NCI-H1092 (cell line): ENCODE measurements at regions not wholly inside any gene's neighbourhood (a gene's known extent, or its start where the extent isn't known, plus 50 kb on each side); places are given as distances from the start of the nearest gene placed in this dataset.
A peak's percentile ranks its signal among the peaks of the same experiment; 100 is the strongest.

Experiments
- DNase-seq: peaks from one replicate; lab custom pipeline; 2025; lab: John Stamatoyannopoulos, UW

- no peak for DNase-seq
These were observed 110.5 kb upstream of the FTMT start for GRCh38 chr5:121741156-121741555.

DNA sequence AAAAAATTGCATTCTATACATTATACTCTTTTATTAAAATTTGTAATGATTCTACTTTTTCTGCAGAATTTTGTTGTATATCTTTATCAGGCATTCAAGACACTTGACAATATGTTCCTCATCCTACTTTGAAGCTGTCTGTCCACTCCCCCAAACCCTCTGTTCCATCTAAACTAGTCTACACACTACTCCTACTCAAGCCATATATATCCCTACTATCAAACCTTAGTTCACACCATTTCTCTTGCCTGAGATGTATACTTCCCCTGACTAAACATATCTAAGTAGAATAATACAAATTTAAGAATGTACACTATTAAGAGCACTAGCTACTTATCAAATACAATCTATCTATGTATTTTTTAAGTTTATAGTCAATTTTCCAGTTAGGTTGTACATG lies 107.1 kb upstream of the FTMT start:
- DNase-seq: no peak

GRCh38 chr5:121745407-121745806 lies 106.3 kb upstream of the FTMT start:
- DNase-seq: no peak

DNA sequence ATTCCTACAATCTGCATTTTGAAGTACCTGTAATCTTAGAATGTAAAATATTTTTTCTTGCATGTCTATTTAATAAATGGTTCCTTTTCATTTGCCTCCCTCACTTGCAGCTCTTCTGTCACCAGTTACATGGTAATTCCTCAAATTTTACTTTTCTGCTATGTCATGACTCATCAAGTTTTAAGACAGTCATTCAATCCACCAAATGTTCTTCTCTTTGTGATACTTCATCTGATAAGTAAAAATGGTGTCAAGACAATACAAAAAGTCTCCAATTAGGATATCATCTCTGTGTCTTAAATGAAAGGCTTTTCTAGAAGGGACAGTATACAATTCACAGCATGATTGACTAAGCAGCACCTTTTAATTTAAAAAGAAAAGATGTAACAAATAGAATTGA lies 104.9 kb upstream of the FTMT start:
- DNase-seq: no peak

- DNase-seq: peak; percentile 8
These were observed 103.0 kb upstream of the FTMT start for GRCh38 chr5:121748686-121749085.

GRCh38 chr5:121752149-121752548 lies 99.5 kb upstream of the FTMT start:
- DNase-seq: no peak

GRCh38 chr5:121755266-121755665 lies 96.4 kb upstream of the FTMT start:
- DNase-seq: no peak

GRCh38 chr5:121757753-121758152 lies 93.9 kb upstream of the FTMT start:
- DNase-seq: no peak

DNA sequence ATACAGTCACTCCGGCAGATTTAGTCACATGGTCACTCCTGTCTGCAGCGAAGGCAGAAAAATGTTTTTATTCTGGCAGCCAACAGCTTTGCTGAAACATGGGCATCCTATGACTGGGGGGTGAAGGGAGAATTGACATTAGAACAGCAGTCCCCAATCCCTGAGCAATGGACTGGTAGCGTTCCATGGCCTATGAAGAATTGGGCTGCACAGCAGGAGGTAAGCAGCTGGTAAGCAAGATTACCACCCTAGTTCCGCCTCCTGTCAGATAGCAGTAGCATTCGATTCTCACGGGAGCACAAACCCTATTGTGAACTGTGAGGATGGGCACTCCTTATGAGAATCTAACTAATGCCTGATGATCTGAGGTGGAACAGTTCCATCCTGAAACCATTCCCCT lies 93.1 kb upstream of the FTMT start:
- DNase-seq: no peak

DNA sequence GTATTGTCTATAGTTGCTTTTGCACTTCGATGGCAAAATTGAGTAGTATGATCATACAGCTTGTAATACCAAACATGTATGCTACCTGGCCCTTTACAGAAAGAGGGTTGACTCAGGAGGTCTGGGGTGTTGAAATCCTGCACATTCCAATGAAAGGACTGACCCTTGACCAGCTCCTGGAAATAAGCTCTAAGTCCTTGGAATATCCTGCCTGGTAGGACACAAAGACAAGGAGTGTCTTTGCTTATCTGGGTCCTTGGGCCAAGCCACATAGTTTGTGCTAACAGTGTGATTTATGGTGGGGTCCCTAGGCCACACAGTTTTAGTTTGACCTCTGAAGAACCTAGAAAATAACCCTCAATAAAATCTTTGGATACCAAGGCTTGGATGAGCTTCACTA lies 89.3 kb upstream of the FTMT start:
- no peak for DNase-seq

DNA sequence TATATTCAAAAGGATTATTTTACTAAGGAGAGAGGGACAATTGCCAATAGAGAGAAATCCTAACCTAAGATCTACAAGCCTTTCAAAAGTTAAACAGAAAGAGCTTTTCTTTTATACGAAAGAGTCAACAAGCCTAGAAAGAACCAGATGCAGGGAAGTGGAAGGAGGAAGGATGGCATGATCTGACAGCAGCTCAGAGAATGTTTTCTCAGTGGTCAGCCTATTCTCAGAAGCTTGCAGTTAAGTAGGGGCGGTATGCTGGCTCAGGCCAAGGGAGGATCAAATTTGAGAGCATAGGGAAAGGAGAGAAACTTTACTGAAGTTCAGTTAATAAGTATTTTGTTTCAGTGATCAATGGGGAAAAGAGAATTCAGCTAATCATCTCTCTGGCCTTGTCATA lies 88.0 kb upstream of the FTMT start:
- no peak for DNase-seq

DNA sequence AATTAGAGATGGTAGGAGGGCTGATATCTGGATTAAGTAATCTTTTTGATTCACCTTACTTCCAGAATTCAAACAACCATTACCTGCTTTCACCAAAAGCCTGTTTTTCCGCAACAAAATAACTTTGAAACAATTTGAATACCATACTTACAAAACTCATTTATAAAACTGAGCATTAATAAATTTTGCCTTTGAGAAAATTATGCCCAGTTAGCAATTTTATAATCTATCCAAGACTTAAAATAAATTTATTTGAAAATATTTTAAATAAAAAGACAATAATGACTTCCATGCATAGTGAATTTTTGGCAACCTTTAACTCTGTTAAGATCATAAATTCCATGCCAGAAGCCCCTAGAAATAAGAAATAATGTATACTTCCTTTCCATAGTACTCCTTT lies 71.3 kb upstream of the FTMT start:
- no peak for DNase-seq

DNA sequence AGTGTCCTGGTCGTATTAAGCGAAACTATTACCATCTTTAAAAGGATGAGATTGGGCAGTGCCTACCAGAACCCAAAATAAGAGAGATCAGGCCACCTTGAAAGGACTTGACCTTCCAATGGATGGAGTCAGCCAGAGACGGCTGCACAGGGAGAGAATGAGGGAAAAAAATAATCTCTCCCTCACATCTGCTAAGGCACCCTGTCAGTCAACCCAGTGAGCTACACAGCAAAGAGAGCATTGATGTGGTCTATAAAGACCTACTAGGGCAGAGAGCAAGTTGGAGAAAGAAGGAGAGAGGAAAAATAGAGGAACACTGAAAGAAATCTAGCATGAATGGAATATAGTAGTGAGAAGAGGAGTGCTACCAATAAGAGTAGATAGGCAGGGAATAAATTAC lies 68.0 kb upstream of the FTMT start:
- DNase-seq: no peak

DNA sequence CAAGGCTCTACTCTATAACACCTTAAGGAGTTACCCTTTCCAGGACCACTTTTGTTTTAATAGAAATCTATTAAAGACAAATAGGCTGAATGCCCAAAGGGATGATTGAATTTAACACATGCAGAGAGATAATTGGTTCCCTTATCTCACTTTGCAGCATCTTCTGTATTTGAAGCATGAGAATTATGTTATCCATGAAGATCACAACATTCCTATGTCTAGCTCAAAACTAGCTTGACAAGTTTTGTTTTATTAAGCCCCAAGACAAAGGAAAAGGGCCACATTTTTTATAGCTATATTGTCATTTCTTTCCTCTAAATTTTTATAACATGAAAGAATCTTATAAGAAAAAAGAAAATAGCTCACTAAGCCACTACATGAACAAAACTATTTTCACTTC lies 57.9 kb upstream of the FTMT start:
- no peak for DNase-seq

DNA sequence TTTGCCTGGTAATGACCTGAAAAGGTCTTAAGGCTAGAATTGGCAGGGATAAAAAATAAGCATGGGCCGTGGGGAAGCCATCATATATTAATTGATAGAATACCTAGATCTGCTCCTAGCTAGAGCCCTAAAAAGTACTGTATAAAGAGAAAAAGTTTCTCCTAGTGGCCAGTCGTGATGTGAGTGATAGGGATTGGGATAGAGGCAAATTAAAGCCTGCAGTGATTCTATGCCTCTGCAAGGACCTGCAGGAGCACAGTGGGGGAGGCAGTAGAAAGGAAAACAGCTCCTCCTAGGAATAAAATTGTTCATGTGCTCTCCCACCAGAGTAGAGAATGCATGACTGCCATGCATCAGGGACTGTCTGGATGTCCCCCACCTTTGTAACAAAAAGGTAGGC lies 56.2 kb upstream of the FTMT start:
- no peak for DNase-seq

DNA sequence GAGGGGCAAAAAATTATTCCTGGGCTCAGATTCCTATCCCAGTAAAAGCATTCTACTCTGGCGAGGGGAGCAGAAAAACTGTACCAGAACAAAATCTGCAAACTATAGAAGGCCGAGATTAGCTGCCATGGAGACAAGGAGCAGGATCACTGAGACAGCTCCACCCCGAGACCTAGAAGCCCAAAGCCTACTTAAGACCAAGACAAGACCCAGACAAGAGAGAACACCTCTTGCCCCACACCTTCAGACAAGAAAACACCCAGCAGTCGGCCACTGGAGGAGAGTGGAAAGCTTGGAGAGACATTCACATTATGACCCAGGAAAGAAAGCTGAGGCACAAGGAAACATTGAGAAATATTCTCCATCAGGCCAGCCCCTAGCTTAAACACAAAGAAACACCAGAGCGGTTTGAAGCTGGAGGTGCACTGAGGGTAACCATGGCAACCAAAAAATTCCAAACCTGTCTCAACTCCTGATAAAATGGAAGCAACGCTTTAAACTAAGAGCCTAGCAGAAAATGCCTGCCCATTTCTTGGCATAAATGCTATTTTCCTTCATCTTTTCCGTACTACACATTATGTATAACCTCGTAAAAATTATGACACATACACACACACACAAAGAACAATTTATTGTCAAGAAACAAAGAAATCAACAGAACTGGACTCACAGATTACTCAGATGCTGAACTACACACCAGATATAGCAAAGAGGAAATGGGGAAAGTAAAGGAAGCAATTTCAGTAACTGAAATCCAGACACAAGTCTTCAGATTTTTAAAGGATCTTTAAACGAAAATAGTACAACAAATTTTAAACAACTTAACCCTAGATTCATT lies 53.8 kb upstream of the FTMT start:
- DNase-seq: peak; percentile 0
